ENCODE measurements at regions not wholly inside any gene's neighbourhood (a gene's known extent, or its start where the extent isn't known, plus 50 kb on each side); places are given as distances from the start of the nearest gene placed in this dataset.

- H3K36me3 ChIP-seq: no peaks in the 10 kb centered on the region
- no peak overlapping the region for H3K27ac ChIP-seq
- no peak for TF ChIP-seq CTCF (IDR thresholded peaks at IDR 0.05)
- H3K27me3 ChIP-seq: no peaks in the 10 kb centered on the region
- no peak overlapping the region for H3K4me3 ChIP-seq
- H3K9me3 ChIP-seq: no peaks in the 10 kb centered on the region
- intact Hi-C loops (cut with DNase I): no loop called here
- no peaks in the 10 kb centered on the region for H3K4me1 ChIP-seq
- DNase-seq (ENCODE audit: low spot score in 2 of 2): no peak
These were observed 99.6 kb upstream of the MDM1 start for GRCh38 chr12:68431786-68432185.

GRCh38 chr12:68432622-68433021 is 100.5 kb upstream of the MDM1 start:
- TF ChIP-seq CTCF (IDR thresholded peaks at IDR 0.05): no peak
- intact Hi-C loops (cut with DNase I): no loop called here
- H3K27ac ChIP-seq: no peak overlapping the region

DNA sequence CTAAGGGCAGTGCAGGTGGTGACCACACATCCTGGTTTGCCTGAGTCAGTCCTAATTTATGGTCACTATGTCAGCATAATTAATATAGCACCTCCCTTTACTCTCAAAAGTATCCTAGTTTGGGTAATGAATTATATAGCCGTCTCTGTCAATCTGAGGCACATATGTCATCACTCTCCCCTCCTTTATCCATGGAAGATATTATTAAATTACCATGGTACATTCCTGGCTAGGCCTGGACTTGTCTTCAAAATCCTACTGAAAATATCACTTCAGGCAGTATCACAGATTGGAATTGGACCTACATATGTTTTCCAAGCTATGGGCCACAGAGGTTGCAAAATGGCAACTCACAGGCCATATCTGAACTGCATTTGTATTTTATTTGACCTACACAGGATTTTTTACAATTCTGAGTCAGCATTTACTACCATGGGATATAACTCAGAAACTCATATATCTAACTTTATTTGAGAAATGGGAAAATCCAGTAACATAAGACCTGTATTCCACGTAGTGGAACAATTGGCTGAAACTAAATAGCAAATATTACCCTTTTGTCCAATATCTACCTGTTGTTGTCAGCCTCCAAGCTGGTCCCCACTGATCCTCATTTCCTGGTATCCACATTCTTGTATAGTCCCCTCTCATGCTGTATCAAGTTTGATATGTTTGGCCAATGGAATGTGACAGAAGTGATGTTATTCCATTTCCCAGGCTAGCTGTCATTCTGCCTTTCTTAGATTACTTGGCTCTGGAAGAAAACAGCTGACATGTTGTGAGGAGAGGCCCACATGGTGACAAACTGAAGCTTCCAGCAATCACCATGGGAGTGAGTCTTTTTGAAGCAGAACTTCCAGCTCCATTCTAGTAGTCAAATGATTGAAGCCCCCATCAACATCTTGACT is 102.5 kb upstream of the MDM1 start:
- no peak for TF ChIP-seq CTCF (IDR thresholded peaks at IDR 0.05)
- Histone ChIP-seq H3K4me3 (no peak overlapping the region), H3K9me3 (no peaks in the 10 kb centered on the region), H3K4me1 (no peaks in the 10 kb centered on the region), H3K36me3 (no peaks in the 10 kb centered on the region), H3K27ac (no peak overlapping the region), H3K27me3 (no peaks in the 10 kb centered on the region)
- intact Hi-C loops (cut with DNase I): no loop called here
- no peak for DNase-seq (ENCODE audit: low spot score in 2 of 2)

More at GRCh38 chr12:68432622-68433021, 100.5 kb upstream of the MDM1 start:
- Histone ChIP-seq H3K27me3 (no peaks in the 10 kb centered on the region), H3K4me1 (no peaks in the 10 kb centered on the region), H3K36me3 (no peaks in the 10 kb centered on the region), H3K4me3 (no peak overlapping the region), H3K9me3 (no peaks in the 10 kb centered on the region)
- no peak for DNase-seq (ENCODE audit: low spot score in 2 of 2)

DNA sequence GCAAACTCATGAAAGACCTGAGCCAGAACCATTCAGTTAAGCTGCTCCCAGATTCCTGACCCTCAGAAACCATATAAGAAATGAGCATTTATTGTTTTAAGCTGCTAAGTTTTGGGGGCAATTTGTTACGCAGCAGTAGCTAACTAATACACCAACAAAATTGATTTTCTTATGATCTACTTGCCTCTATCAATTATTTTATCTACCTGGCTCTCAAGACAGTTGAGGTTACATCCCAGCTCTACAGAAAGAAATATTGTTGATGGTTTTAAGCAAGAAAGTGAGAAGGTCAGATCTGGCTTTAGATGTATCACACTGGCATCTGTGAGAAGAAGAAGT is 103.1 kb upstream of the MDM1 start:
- no peak for DNase-seq (ENCODE audit: low spot score in 2 of 2)
- TF ChIP-seq CTCF (IDR thresholded peaks at IDR 0.05): no peak
- H3K27me3 ChIP-seq: no peaks in the 10 kb centered on the region
- no peaks in the 10 kb centered on the region for H3K9me3 ChIP-seq
- no peak overlapping the region for H3K4me3 ChIP-seq
- H3K27ac ChIP-seq: no peak overlapping the region
- no peaks in the 10 kb centered on the region for H3K4me1 ChIP-seq
- no peaks in the 10 kb centered on the region for H3K36me3 ChIP-seq
- intact Hi-C loops (cut with DNase I): no loop called here

DNA sequence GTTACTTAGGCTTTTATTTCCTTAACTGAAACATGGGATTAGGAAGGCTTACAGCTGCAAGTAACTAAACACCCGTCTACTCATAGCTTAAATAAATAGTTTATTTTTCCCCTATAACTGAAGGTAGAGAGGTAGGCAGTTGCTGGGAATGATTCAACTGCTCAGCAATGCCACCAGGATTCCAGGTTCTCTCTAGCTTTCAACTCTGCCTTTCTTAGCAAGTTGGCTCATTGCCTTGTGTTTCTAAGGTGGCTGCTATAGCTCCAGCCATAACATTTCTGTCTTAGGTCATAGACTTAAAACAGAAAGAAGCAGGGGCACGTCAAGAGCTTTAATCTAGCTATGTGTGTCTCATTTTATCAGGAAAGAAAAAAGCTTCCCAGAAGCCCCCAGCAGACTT is 103.7 kb upstream of the MDM1 start:
- H3K27ac ChIP-seq: no peak overlapping the region
- intact Hi-C loops (cut with DNase I): no loop called here
- H3K9me3 ChIP-seq: no peaks in the 10 kb centered on the region
- H3K36me3 ChIP-seq: no peaks in the 10 kb centered on the region
- no peak overlapping the region for H3K4me3 ChIP-seq
- TF ChIP-seq CTCF (IDR thresholded peaks at IDR 0.05): no peak
- no peaks in the 10 kb centered on the region for H3K27me3 ChIP-seq
- DNase-seq (ENCODE audit: low spot score in 2 of 2): no peak
- no peaks in the 10 kb centered on the region for H3K4me1 ChIP-seq
